Ramos (cell line): ENCODE measurements at regions not wholly inside any gene's neighbourhood (a gene's known extent, or its start where the extent isn't known, plus 50 kb on each side); places are given as distances from the start of the nearest gene placed in this dataset.
"Not testable (repeated sequence)": the region's sequence is repeated elsewhere in the genome, so short reads cannot be mapped to it uniquely, and the experiment has no call there.

Source experiments
- in situ Hi-C: fragments of 300-500 bp; cut with MboI; formaldehyde crosslinking; loops from one replicate; pipeline ENCODE4 v1.14.3; 2022; ENCODE audit warnings: low sequenced_read_pairs; ENCODE audit not compliant: unreplicated experiment

GRCh38 chr1:5769146-5769545 lies 223.1 kb downstream of the NPHP4 start:
- in situ Hi-C loops, result no loop called here

GRCh38 chr1:5768014-5768413 lies 224.2 kb downstream of the NPHP4 start:
- in situ Hi-C loops, result no loop called here

GRCh38 chr1:5766996-5767395 lies 225.2 kb downstream of the NPHP4 start:
- in situ Hi-C loops, result not testable (repeated sequence)

GRCh38 chr1:5765997-5766913 lies 226.0 kb downstream of the NPHP4 start:
- in situ Hi-C loops, result no loop called here

DNA sequence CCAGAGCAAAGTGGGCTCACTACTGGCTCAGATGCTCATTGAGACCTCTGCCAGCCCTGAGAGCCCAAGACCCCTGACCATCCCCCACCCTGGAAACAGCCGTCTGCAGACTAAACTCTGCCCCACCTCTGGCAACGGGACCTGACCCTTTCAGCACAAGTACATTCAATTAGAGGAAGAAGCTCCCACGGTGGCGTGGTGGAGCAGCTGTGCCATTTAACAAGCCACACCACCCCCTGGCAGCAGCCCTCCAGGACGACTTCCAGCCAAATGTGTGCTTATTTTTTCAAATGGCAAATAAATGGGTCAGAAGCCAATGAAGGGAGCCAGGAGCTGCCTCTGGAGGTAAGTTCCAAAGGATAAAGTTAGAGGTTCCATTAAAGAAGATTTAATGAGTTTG lies 226.7 kb downstream of the NPHP4 start:
- in situ Hi-C loops, result no loop called here

DNA sequence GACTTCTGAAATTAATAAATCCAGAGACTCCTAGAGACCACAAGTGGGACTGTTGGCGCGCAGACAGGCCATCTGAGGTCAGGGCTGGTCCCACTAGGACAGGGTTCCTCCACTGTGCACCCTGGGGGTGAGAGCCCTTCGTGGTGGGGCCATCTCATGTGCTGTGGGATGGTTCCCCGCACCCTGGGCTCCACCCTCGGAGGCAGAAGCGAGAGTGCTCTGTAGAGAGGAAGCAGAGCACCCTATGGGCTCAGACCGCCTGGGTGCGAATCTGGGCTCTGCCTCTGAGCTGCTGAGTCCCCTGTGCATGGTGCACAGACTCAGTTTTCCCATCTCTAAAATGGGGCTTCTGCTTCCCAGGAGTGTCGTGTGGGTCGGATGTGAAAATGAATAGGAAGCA lies 227.3 kb downstream of the NPHP4 start:
- in situ Hi-C loops, result no loop called here

GRCh38 chr1:5764464-5764863 lies 227.8 kb downstream of the NPHP4 start:
- in situ Hi-C loops, result no loop called here

GRCh38 chr1:5763696-5764370 lies 228.4 kb downstream of the NPHP4 start:
- in situ Hi-C loops, result no loop called here

DNA sequence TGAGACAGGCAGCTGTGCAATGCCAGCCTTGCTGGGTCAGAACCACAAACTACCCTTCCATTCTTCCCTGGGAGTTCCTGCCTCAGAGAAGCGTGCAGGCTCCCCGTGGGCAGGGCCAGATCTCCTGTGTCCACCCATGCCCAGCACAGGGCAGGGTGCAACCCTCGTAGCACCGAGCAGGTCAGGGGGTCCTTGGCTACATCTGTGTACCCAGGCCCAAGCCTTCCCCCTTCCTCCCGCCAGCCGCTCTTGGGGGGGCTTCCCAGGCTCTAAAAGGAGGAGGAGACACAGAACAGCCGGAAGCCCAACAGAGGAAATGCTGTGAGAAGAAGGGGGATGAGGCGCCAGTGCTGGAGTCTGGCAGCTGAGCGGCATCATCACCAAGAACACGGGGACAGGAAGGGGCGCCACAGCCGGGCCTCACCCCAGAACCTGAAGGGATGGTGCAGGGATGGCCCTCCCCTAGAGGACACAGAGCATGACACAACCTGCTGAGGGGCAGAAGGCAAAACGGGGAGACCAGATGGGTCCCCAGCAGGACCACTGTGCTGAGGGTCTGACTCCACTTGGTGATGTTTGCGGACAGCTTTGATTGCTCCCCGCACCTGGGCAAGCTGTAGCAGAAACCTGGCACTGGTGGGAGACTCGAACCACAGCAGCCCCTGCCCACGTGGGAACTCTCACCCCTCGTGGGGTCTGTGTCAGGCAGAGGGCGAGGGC lies 233.2 kb downstream of the NPHP4 start:
- in situ Hi-C loops, result no loop called here

- in situ Hi-C loops, result no loop called here
Measured at GRCh38 chr1:5758000-5758858, 234.0 kb downstream of the NPHP4 start.

GRCh38 chr1:5757187-5757805 lies 234.9 kb downstream of the NPHP4 start:
- in situ Hi-C loops, result no loop called here

DNA sequence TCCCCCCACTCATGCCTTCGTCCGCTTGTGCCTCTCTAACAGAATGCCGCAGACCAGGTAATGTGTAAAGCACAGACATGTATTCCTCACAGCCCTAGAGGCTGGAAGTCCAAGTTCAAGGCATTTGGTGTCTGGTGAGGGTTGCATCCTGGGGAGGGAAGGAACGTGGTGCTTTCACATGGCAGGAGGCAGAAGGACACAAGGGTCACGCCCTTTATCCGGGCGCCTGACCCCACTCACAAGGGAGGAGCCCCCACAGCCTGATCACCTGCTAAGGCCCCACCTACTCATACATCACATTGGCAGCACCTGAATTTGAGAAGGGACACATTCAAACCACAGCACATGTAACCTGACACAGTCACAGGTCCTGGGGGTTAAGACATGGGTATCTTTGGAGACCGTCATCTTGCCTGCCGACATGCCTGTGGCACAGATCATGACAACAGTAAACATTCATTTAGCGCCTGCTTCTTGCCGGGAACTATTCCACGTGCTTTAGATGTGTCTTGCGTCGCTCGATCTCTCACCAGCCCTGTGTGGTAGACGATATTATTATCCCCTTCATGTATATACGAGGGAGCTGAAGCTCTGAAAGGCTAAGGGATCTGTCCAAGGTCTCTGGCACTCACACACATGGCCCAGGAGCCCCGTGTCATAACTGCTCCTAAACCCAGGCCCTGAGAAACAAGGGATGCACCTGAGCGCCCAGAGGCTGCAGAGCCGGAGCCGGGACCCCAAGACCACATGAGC lies 235.6 kb downstream of the NPHP4 start:
- in situ Hi-C loops, result no loop called here

DNA sequence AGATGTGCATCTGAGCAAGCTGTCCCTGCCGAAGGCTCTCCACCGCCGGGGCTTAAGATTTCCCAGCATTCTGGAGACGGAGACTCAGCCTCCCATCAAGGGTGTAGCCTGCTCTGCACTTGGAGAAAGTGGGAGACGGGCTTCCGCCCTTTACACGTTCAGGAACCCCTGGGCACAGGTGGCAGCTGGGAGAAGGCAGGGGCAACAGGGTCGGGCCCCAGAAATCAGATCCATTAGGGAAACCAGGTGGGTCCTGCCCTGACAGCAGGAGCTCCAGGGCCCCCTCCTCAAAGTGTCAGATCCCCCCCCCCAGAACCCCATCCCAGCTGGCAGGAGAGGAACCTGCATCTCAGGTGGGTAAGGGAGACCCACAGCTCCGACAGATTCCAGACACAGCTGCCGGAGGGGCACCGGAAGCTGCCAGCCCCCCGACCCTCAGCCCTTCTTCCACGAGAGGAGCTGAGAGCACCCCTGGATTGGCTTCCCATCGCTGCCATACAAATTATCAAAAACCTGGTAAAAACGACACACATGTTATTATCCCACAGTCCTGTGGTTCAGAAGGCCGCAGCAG lies 236.6 kb downstream of the NPHP4 start:
- in situ Hi-C loops, result no loop called here

DNA sequence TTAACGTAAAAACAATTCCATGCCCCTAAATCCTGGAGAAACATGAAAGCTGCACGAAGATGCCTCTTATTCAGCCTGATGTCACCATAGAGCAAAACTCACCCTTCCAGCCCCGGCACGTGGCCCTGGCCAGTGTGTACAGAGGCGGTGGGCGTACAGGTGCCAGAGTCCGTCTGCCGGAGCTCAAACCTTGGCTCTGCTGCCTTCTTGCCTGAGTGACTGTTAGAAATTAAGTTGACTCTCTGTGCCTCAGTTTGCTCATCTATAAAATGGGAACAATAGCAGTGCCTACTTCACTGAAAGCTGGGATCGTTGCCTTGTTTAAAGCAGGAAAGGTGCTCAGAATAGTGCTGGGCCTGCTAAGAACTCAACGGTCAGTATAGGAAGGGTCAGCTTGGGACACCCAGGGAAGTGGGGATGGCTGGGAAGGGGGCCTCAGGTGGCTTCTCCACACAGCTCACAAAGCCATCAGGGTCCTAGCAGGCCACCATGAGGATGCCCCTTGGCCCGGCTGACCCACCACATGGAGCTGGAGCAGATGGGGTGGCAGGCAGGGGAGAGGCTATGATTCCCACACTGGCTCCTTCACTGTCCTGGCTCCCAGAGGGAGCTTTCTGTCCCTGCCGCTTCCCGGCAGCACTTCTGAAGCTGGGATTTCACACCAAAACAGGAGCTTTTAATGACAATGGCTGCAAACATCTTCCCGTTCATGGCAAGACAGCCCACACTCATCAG lies 237.2 kb downstream of the NPHP4 start:
- in situ Hi-C loops, result no loop called here

- in situ Hi-C loops, result no loop called here
Measured at GRCh38 chr1:5753549-5754421, 238.4 kb downstream of the NPHP4 start.

DNA sequence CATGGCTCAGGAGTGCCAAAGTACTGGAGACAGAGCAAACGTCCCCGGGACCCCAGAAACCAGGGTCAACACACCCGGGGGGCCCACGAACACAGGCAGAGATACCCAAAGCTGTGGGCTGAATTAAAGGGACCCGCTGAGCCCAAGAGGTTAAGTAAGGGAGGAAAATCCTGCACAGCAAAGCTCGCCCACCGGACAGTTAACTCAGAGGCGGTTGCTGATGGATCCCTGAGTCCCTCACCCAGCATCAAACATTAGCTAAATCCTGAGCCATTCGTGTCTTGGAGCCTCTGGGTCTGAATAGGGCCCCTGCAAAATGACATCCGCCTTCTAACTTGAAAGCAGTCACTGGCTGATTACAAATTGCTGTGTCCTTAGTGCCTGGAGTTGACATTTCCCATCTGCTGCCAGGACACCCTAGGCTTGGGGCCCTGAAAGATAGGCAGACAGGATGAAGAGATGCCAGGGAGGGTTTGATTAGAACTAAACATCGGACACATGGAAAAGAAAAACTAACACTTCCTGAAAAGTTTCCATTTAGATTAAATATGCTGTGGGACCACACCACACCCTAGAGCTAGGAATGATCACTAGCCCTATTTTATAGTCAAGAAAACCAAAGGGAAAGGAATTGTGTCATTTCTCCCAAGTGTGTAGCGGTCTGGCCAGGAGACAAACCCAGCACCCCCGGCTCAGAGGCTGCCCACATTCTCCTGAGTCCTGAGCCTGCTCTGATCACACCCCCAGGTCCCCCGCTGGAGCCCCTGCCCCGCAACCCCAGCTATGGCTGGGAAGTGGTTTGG lies 239.3 kb downstream of the NPHP4 start:
- in situ Hi-C loops, result no loop called here
